ENCODE measurements at regions not wholly inside any gene's neighbourhood (a gene's known extent, or its start where the extent isn't known, plus 50 kb on each side); places are given as distances from the start of the nearest gene placed in this dataset.

- Histone ChIP-seq H3K4me1 (no peaks in the 10 kb centered on the region), H3K36me3 (no peaks in the 10 kb centered on the region), H3K9me3 (peaks cover 0 to 30% of the 10 kb centered on the region in 2 donors), H3K27ac (no peak overlapping the region), H3K4me3 (no peak overlapping the region), H3K27me3 (no peaks in the 10 kb centered on the region)
- no peak for ATAC-seq
- intact Hi-C loops (cut with DNase I): no loop called here
- TF ChIP-seq CTCF (IDR thresholded peaks at IDR 0.05): no peak
- no peak for DNase-seq
Observed at GRCh38 chr10:53749439-53749838, 976.9 kb upstream of the MBL2 start.

GRCh38 chr10:53748319-53748718 lies 975.7 kb upstream of the MBL2 start:
- Histone ChIP-seq H3K36me3 (no peaks in the 10 kb centered on the region), H3K4me1 (no peaks in the 10 kb centered on the region), H3K4me3 (no peak overlapping the region), H3K9me3 (peaks cover 0 to 31% of the 10 kb centered on the region in 2 donors), H3K27me3 (no peaks in the 10 kb centered on the region), H3K27ac (no peak overlapping the region)
- no peak for DNase-seq
- no peak for TF ChIP-seq CTCF (IDR thresholded peaks at IDR 0.05)
- intact Hi-C loops (cut with DNase I): no loop called here
- ATAC-seq: no peak

- H3K4me1 ChIP-seq: no peaks in the 10 kb centered on the region
- no peaks in the 10 kb centered on the region for H3K27me3 ChIP-seq
- no peak for TF ChIP-seq CTCF (IDR thresholded peaks at IDR 0.05)
- no peak for DNase-seq
- peaks cover 0 to 22% of the 10 kb centered on the region in 2 donors for H3K9me3 ChIP-seq
- intact Hi-C loops (cut with DNase I): no loop called here
- no peak for ATAC-seq
- H3K4me3 ChIP-seq: no peak overlapping the region
- no peaks in the 10 kb centered on the region for H3K36me3 ChIP-seq
- no peak overlapping the region for H3K27ac ChIP-seq
Observed at GRCh38 chr10:53744746-53745145, 972.2 kb upstream of the MBL2 start.

- Histone ChIP-seq H3K27ac (no peak overlapping the region), H3K4me3 (no peak overlapping the region), H3K4me1 (no peaks in the 10 kb centered on the region), H3K27me3 (no peaks in the 10 kb centered on the region), H3K9me3 (peaks cover 0 to 18% of the 10 kb centered on the region in 2 donors), H3K36me3 (no peaks in the 10 kb centered on the region)
- intact Hi-C loops (cut with DNase I): no loop called here
- TF ChIP-seq CTCF (IDR thresholded peaks at IDR 0.05): no peak
- DNase-seq (no peak), ATAC-seq (no peak)
Observed at GRCh38 chr10:53744176-53744575, 971.6 kb upstream of the MBL2 start.

GRCh38 chr10:53737132-53737531 lies 964.5 kb upstream of the MBL2 start:
- Histone ChIP-seq H3K4me1 (no peaks in the 10 kb centered on the region), H3K27ac (no peak overlapping the region), H3K9me3 (no peaks in the 10 kb centered on the region), H3K27me3 (no peaks in the 10 kb centered on the region), H3K36me3 (no peaks in the 10 kb centered on the region), H3K4me3 (no peak overlapping the region)
- intact Hi-C loops (cut with DNase I): no loop called here
- DNase-seq: no peak
- no peak for ATAC-seq
- TF ChIP-seq CTCF (IDR thresholded peaks at IDR 0.05): no peak

All from left lung (tissue), 4 donors.